ENCODE measurements at regions not wholly inside any gene's neighbourhood (a gene's known extent, or its start where the extent isn't known, plus 50 kb on each side); places are given as distances from the start of the nearest gene placed in this dataset.

GRCh38 chr4:19596342-19596741 is 655.4 kb upstream of the SLIT2 start:
- no peak overlapping the region for H3K27ac ChIP-seq (ENCODE audit: low read depth, low read length)
- Mint-ChIP-seq H3K4me3 (no peak overlapping the region), H3K36me3 (no peaks in the 10 kb centered on the region), H3K4me1 (no peaks in the 10 kb centered on the region), H3K27me3 (no peaks in the 10 kb centered on the region), H3K27ac (no peak overlapping the region), H3K9me3 (peaks cover 0 to 14% (median 5%) of the 10 kb centered on the region in 11 donors)
- ATAC-seq (no peak), DNase-seq (no peak)
- ChIA-PET POLR2A (no interaction called here), CTCF (no interaction called here)
- no peaks in the 10 kb centered on the region for H3K9me3 ChIP-seq (ENCODE audit: control insufficient read depth in 2 of 3, low read length in 3 of 3)
- intact Hi-C loops (cut with micrococcal nuclease) = no loop called here
- H3K4me1 ChIP-seq (ENCODE audit: control insufficient read depth in 2 of 2, insufficient read depth in 2 of 2, low read length in 2 of 2) = no peaks in the 10 kb centered on the region
- no peaks in the 10 kb centered on the region for H3K36me3 ChIP-seq (ENCODE audit: control insufficient read depth in 2 of 3, insufficient read depth in 3 of 3, low read length in 3 of 3)
- H3K27me3 ChIP-seq (ENCODE audit: control insufficient read depth in 2 of 2, insufficient read depth in 2 of 2, low read length in 2 of 2) = no peaks in the 10 kb centered on the region
- H3K4me3 ChIP-seq (ENCODE audit: low read length) = no peak overlapping the region

DNA sequence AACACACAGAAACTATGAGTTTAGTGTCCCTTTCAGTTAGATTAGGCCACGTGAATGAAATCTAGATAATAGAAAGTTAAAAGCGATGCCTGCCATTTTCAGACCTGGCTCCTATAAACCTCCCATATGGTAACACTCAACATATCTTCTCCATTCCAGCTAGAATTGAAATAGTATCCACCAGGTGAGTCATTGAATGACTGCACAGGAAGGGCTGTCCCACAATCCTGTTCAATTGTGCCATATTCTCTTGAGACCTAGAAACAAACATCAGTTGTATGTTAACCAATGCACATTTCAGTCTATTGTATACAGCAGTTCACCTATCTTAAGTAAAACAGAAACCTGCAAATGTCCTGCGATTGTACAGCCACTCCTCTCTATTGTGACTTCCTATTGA is 659.3 kb upstream of the SLIT2 start:
- intact Hi-C loops (cut with micrococcal nuclease) = no loop called here
- Histone ChIP-seq H3K4me3 (ENCODE audit: low read length) (no peak overlapping the region), H3K4me1 (ENCODE audit: control insufficient read depth in 2 of 2, insufficient read depth in 2 of 2, low read length in 2 of 2) (no peaks in the 10 kb centered on the region), H3K9me3 (ENCODE audit: control insufficient read depth in 2 of 3, low read length in 3 of 3) (no peaks in the 10 kb centered on the region), H3K27me3 (ENCODE audit: control insufficient read depth in 2 of 2, insufficient read depth in 2 of 2, low read length in 2 of 2) (no peaks in the 10 kb centered on the region), H3K27ac (ENCODE audit: low read depth, low read length) (no peak overlapping the region), H3K36me3 (ENCODE audit: control insufficient read depth in 2 of 3, insufficient read depth in 3 of 3, low read length in 3 of 3) (no peaks in the 10 kb centered on the region)
- no peaks in the 10 kb centered on the region for H3K27me3 Mint-ChIP-seq
- ChIA-PET CTCF (no interaction called here), POLR2A (no interaction called here)
- H3K36me3 Mint-ChIP-seq = no peaks in the 10 kb centered on the region
- no peak for DNase-seq
- ATAC-seq = no peak
- no peak overlapping the region for H3K4me3 Mint-ChIP-seq
- peaks cover 4 to 18% (median 9%) of the 10 kb centered on the region in 11 donors for H3K9me3 Mint-ChIP-seq
- no peak overlapping the region for H3K27ac Mint-ChIP-seq
- H3K4me1 Mint-ChIP-seq = no peaks in the 10 kb centered on the region

- H3K4me3 ChIP-seq (ENCODE audit: low read length) = no peak overlapping the region
- ChIA-PET CTCF (no interaction called here), POLR2A (no interaction called here)
- no peak for DNase-seq
- H3K4me1 ChIP-seq (ENCODE audit: control insufficient read depth in 2 of 2, insufficient read depth in 2 of 2, low read length in 2 of 2) = no peaks in the 10 kb centered on the region
- intact Hi-C loops (cut with micrococcal nuclease) = no loop called here
- peaks cover 0 to 4% (median 0%) of the 10 kb centered on the region in 3 experiments for H3K9me3 ChIP-seq (ENCODE audit: control insufficient read depth in 2 of 3, low read length in 3 of 3)
- H3K27me3 ChIP-seq (ENCODE audit: control insufficient read depth in 2 of 2, insufficient read depth in 2 of 2, low read length in 2 of 2) = no peaks in the 10 kb centered on the region
- H3K27ac ChIP-seq (ENCODE audit: low read depth, low read length) = no peak overlapping the region
- H3K4me1 Mint-ChIP-seq = no peaks in the 10 kb centered on the region
- no peak for ATAC-seq
- no peak overlapping the region for H3K27ac Mint-ChIP-seq
- no peak overlapping the region for H3K4me3 Mint-ChIP-seq
- H3K9me3 Mint-ChIP-seq = peaks cover 0 to 15% (median 3%) of the 10 kb centered on the region in 11 donors
- H3K36me3 ChIP-seq (ENCODE audit: control insufficient read depth in 2 of 3, insufficient read depth in 3 of 3, low read length in 3 of 3) = no peaks in the 10 kb centered on the region
- H3K27me3 Mint-ChIP-seq = no peaks in the 10 kb centered on the region
- no peaks in the 10 kb centered on the region for H3K36me3 Mint-ChIP-seq
Observed at GRCh38 chr4:19583827-19584569, 667.7 kb upstream of the SLIT2 start.

DNA sequence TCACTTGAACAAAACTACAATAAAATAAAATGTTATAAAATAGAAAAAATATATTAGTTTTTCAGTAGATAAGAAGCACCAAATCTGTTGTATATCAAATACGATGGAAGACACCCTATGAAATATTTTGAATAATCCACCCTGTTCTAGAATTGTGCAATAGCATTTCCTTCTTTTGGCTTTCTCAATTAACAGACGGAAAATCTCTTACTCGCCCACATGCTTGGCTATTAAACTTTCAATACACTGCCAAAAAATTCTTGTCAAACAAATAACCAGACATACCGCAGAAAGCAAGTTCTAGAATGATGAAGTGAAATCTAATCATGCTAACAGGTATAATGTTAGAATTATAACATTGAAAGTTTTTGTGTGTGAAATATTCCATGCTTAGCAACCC is 671.6 kb upstream of the SLIT2 start:
- H3K4me3 Mint-ChIP-seq = no peak overlapping the region
- Histone ChIP-seq H3K9me3 (ENCODE audit: control insufficient read depth in 2 of 3, low read length in 3 of 3) (peaks cover 0 to under 1% (median 0%) of the 10 kb centered on the region in 3 experiments), H3K27ac (ENCODE audit: low read depth, low read length) (no peak overlapping the region), H3K27me3 (ENCODE audit: control insufficient read depth in 2 of 2, insufficient read depth in 2 of 2, low read length in 2 of 2) (no peaks in the 10 kb centered on the region), H3K36me3 (ENCODE audit: control insufficient read depth in 2 of 3, insufficient read depth in 3 of 3, low read length in 3 of 3) (no peaks in the 10 kb centered on the region), H3K4me3 (ENCODE audit: low read length) (no peak overlapping the region), H3K4me1 (ENCODE audit: control insufficient read depth in 2 of 2, insufficient read depth in 2 of 2, low read length in 2 of 2) (no peaks in the 10 kb centered on the region)
- ATAC-seq (no peak), DNase-seq (no peak)
- intact Hi-C loops (cut with micrococcal nuclease) = no loop called here
- no peaks in the 10 kb centered on the region for H3K27me3 Mint-ChIP-seq
- H3K4me1 Mint-ChIP-seq = no peaks in the 10 kb centered on the region
- peaks cover 0 to 4% (median 0%) of the 10 kb centered on the region in 5 donors for H3K36me3 Mint-ChIP-seq
- ChIA-PET CTCF (no interaction called here), POLR2A (no interaction called here)
- no peak overlapping the region for H3K27ac Mint-ChIP-seq
- H3K9me3 Mint-ChIP-seq = peaks cover 0 to 17% (median 2%) of the 10 kb centered on the region in 11 donors

DNA sequence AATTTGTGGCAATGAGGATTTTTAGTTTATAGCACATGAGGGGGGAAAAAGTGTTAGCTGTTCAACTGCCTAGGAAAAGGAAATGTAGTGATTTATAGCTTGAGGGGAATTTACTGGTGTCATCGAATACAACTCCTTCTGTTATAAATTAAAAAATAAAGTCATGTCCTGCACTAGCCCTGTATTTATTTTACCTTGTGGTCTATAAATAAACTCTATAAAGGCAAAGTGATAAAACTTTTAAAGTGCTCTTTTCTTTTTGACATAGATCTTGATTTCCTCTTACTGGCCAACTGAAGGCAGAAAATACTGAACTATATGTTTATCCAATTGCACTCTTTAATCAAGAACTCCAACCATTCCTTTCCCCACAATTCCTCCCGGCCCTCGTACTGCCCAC is 672.1 kb upstream of the SLIT2 start:
- Mint-ChIP-seq H3K4me3 (no peak overlapping the region), H3K9me3 (peaks cover 0 to 14% (median 2%) of the 10 kb centered on the region in 11 donors), H3K36me3 (peaks cover 0 to 4% (median 0%) of the 10 kb centered on the region in 5 donors), H3K4me1 (no peaks in the 10 kb centered on the region), H3K27me3 (no peaks in the 10 kb centered on the region), H3K27ac (no peak overlapping the region)
- Histone ChIP-seq H3K36me3 (ENCODE audit: control insufficient read depth in 2 of 3, insufficient read depth in 3 of 3, low read length in 3 of 3) (no peaks in the 10 kb centered on the region), H3K27ac (ENCODE audit: low read depth, low read length) (no peak overlapping the region), H3K27me3 (ENCODE audit: control insufficient read depth in 2 of 2, insufficient read depth in 2 of 2, low read length in 2 of 2) (no peaks in the 10 kb centered on the region), H3K4me3 (ENCODE audit: low read length) (no peak overlapping the region), H3K9me3 (ENCODE audit: control insufficient read depth in 2 of 3, low read length in 3 of 3) (no peaks in the 10 kb centered on the region), H3K4me1 (ENCODE audit: control insufficient read depth in 2 of 2, insufficient read depth in 2 of 2, low read length in 2 of 2) (no peaks in the 10 kb centered on the region)
- POLR2A ChIA-PET = no interaction called here
- ATAC-seq (no peak), DNase-seq (no peak)
- intact Hi-C loops (cut with micrococcal nuclease) = no loop called here
- CTCF ChIA-PET = no interaction called here

GRCh38 chr4:19577097-19577496 is 674.6 kb upstream of the SLIT2 start:
- no peak for ATAC-seq
- intact Hi-C loops (cut with micrococcal nuclease) = no loop called here
- CTCF ChIA-PET = no interaction called here
- H3K36me3 Mint-ChIP-seq = peaks cover 0 to 4% (median 0%) of the 10 kb centered on the region in 5 donors
- DNase-seq = no peak
- H3K4me1 Mint-ChIP-seq = no peaks in the 10 kb centered on the region
- Histone ChIP-seq H3K4me3 (ENCODE audit: low read length) (no peak overlapping the region), H3K9me3 (ENCODE audit: control insufficient read depth in 2 of 3, low read length in 3 of 3) (no peaks in the 10 kb centered on the region), H3K27ac (ENCODE audit: low read depth, low read length) (no peak overlapping the region), H3K27me3 (ENCODE audit: control insufficient read depth in 2 of 2, insufficient read depth in 2 of 2, low read length in 2 of 2) (no peaks in the 10 kb centered on the region), H3K36me3 (ENCODE audit: control insufficient read depth in 2 of 3, insufficient read depth in 3 of 3, low read length in 3 of 3) (no peaks in the 10 kb centered on the region), H3K4me1 (ENCODE audit: control insufficient read depth in 2 of 2, insufficient read depth in 2 of 2, low read length in 2 of 2) (no peaks in the 10 kb centered on the region)
- no peaks in the 10 kb centered on the region for H3K27me3 Mint-ChIP-seq
- POLR2A ChIA-PET = no interaction called here
- no peak overlapping the region for H3K4me3 Mint-ChIP-seq
- H3K9me3 Mint-ChIP-seq = peaks cover 0 to 14% (median 2%) of the 10 kb centered on the region in 11 donors
- H3K27ac Mint-ChIP-seq = no peak overlapping the region

- peaks cover 0 to 4% (median 0%) of the 10 kb centered on the region in 5 donors for H3K36me3 Mint-ChIP-seq
- intact Hi-C loops (cut with micrococcal nuclease) = no loop called here
- H3K27me3 ChIP-seq (ENCODE audit: control insufficient read depth in 2 of 2, insufficient read depth in 2 of 2, low read length in 2 of 2) = no peaks in the 10 kb centered on the region
- H3K27ac Mint-ChIP-seq = no peak overlapping the region
- no peaks in the 10 kb centered on the region for H3K4me1 Mint-ChIP-seq
- H3K4me3 ChIP-seq (ENCODE audit: low read length) = no peak overlapping the region
- H3K9me3 ChIP-seq (ENCODE audit: control insufficient read depth in 2 of 3, low read length in 3 of 3) = no peaks in the 10 kb centered on the region
- H3K27me3 Mint-ChIP-seq = no peaks in the 10 kb centered on the region
- CTCF ChIA-PET = no interaction called here
- no peaks in the 10 kb centered on the region for H3K4me1 ChIP-seq (ENCODE audit: control insufficient read depth in 2 of 2, insufficient read depth in 2 of 2, low read length in 2 of 2)
- no peak for DNase-seq
- ATAC-seq = no peak
- H3K27ac ChIP-seq (ENCODE audit: low read depth, low read length) = no peak overlapping the region
- no peaks in the 10 kb centered on the region for H3K36me3 ChIP-seq (ENCODE audit: control insufficient read depth in 2 of 3, insufficient read depth in 3 of 3, low read length in 3 of 3)
- H3K4me3 Mint-ChIP-seq = no peak overlapping the region
- POLR2A ChIA-PET = no interaction called here
- H3K9me3 Mint-ChIP-seq = peaks cover 0 to 14% (median 3%) of the 10 kb centered on the region in 11 donors
Observed at GRCh38 chr4:19575924-19576323, 675.8 kb upstream of the SLIT2 start.
